ENCODE measurements at regions not wholly inside any gene's neighbourhood (a gene's known extent, or its start where the extent isn't known, plus 50 kb on each side); places are given as distances from the start of the nearest gene placed in this dataset.

DNA sequence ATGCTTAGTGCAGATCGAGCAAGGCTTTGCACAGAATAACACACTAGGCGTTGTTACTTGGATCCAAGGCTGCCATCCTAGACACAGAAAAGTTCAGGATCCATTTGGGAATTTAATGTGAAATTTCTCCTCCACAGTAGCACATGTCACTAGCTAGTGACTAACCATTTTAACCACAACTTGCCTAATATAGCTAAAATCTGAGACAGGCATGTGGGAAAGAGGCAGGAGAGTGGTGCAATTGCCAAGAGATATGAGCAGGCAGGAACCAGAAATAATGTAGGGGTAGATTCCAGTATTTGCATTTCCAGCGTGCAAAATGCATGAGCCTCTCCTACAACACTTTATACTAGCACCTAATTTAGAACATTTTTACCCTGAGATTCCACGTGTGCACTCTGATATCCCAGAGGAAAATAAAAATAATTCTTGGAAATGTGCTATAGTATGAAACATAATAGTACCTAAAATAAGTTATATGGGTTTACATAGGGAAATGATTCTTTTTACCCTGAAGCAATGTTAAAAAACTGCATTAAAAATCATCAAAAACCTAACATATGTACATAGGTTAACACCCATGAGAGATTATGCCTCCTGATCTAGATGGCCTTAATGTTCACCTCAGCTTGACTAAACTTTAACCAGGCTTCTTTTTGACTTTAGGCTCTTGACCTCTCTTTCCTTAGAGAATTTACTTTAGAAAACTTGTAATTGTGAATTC is 1230.6 kb upstream of the NUDT12 start:
- DNase-seq = no peak
- no peaks in the 10 kb centered on the region for H3K36me3 ChIP-seq (replicated peaks in 1 of 2; ENCODE audit: control insufficient read depth in 1 of 2, insufficient read depth in 2 of 2, low read length in 1 of 2)
- no peaks in the 10 kb centered on the region for H3K79me2 ChIP-seq (ENCODE audit: insufficient read depth)
- peaks cover 4% of the 10 kb centered on the region; the same call in 1 of the 2 replicates for H3K9me2 ChIP-seq
- no peak overlapping the region for H3K9ac ChIP-seq
- no peaks in the 10 kb centered on the region; a peak in 1 of 4 replicates for H3K4me1 ChIP-seq (ENCODE audit: control insufficient read depth in 1 of 2, insufficient read depth in 2 of 2, low read depth in 1 of 2, low read length in 1 of 2)
- ChIA-PET POLR2A (no interaction called here), CTCF (interaction anchor here (1.0 kb wide), 1 partner anchor 63 kb away, joined by 3 read pairs; no protein-coding TSS in a partner anchor)
- no peaks in the 10 kb centered on the region for H3K9me3 ChIP-seq
- no peak overlapping the region for H3K4me3 ChIP-seq (ENCODE audit: low read depth in 2 of 2, low read length in 1 of 2)
- no peak overlapping the region for H3K27ac ChIP-seq (ENCODE audit: low read depth in 2 of 2, low read length in 1 of 2)
- H2AFZ ChIP-seq (ENCODE audit: low read depth) = no peak overlapping the region
- H3K4me2 ChIP-seq = no peak overlapping the region
- H3K27me3 ChIP-seq (ENCODE audit: insufficient read depth) = no peaks in the 10 kb centered on the region
- H4K20me1 ChIP-seq (ENCODE audit: insufficient read depth) = no peaks in the 10 kb centered on the region
- no peaks in the 10 kb centered on the region for H3F3A ChIP-seq (replicated peaks; ENCODE audit: insufficient read depth)
- TF ChIP-seq SMC3 (IDR thresholded peaks at IDR 0.05; ENCODE audit: low read depth, low read length) (no peak), MEF2A (IDR thresholded peaks at IDR 0.05; ENCODE audit: borderline replicate concordance, low read depth) (no peak), GABPA (IDR thresholded peaks at IDR 0.05; ENCODE audit: low read depth) (no peak), JUND (IDR thresholded peaks at IDR 0.05) (no peak), RCOR1 (IDR thresholded peaks at IDR 0.05; ENCODE audit: low read length) (no peak), TEAD4 (IDR thresholded peaks at IDR 0.05; ENCODE audit: borderline replicate concordance, insufficient read depth) (no peak), NFIC (IDR thresholded peaks at IDR 0.05; ENCODE audit: borderline replicate concordance) (no peak), USF2 (IDR thresholded peaks at IDR 0.05; ENCODE audit: borderline replicate concordance, low read depth, low read length) (no peak), MXI1 (IDR thresholded peaks at IDR 0.05; ENCODE audit: low read depth, low read length) (no peak), EP300 (IDR thresholded peaks at IDR 0.05; ENCODE audit: borderline replicate concordance in 1 of 2, low read depth in 1 of 2, low read length in 1 of 2) (no peak), GATA2 (CRISPR knock-in tag; IDR thresholded peaks at IDR 0.05) (no peak), FOSL2 (IDR thresholded peaks at IDR 0.05; ENCODE audit: borderline replicate concordance, low read depth) (no peak)
- TF ChIP-seq, protein P1, sequence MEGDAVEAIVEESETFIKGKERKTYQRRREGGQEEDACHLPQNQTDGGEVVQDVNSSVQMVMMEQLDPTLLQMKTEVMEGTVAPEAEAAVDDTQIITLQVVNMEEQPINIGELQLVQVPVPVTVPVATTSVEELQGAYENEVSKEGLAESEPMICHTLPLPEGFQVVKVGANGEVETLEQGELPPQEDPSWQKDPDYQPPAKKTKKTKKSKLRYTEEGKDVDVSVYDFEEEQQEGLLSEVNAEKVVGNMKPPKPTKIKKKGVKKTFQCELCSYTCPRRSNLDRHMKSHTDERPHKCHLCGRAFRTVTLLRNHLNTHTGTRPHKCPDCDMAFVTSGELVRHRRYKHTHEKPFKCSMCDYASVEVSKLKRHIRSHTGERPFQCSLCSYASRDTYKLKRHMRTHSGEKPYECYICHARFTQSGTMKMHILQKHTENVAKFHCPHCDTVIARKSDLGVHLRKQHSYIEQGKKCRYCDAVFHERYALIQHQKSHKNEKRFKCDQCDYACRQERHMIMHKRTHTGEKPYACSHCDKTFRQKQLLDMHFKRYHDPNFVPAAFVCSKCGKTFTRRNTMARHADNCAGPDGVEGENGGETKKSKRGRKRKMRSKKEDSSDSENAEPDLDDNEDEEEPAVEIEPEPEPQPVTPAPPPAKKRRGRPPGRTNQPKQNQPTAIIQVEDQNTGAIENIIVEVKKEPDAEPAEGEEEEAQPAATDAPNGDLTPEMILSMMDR (IDR thresholded peaks at IDR 0.05) = no peak
- TF ChIP-seq, protein P2, sequence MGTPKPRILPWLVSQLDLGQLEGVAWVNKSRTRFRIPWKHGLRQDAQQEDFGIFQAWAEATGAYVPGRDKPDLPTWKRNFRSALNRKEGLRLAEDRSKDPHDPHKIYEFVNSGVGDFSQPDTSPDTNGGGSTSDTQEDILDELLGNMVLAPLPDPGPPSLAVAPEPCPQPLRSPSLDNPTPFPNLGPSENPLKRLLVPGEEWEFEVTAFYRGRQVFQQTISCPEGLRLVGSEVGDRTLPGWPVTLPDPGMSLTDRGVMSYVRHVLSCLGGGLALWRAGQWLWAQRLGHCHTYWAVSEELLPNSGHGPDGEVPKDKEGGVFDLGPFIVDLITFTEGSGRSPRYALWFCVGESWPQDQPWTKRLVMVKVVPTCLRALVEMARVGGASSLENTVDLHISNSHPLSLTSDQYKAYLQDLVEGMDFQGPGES (IDR thresholded peaks at IDR 0.05; ENCODE audit: low read depth, low read length) = no peak
- TF ChIP-seq, protein P3, sequence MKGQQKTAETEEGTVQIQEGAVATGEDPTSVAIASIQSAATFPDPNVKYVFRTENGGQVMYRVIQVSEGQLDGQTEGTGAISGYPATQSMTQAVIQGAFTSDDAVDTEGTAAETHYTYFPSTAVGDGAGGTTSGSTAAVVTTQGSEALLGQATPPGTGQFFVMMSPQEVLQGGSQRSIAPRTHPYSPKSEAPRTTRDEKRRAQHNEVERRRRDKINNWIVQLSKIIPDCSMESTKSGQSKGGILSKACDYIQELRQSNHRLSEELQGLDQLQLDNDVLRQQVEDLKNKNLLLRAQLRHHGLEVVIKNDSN (IDR thresholded peaks at IDR 0.05; ENCODE audit: borderline replicate concordance, low read depth) = no peak
- WGBS (ENCODE audit: low lambda C conversion rate) = 72% methylated on average over 4 of the region's 4 CpGs
